ENCODE measurements at regions not wholly inside any gene's neighbourhood (a gene's known extent, or its start where the extent isn't known, plus 50 kb on each side); places are given as distances from the start of the nearest gene placed in this dataset.

GRCh38 chr3:140834266-140835037 is 107.2 kb upstream of the SLC25A36 start:
- TF ChIP-seq POLR2A (IDR thresholded peaks at IDR 0.05; ENCODE audit: low read depth, low read length): no peak
- TF ChIP-seq POLR2AphosphoS5 (IDR thresholded peaks at IDR 0.05; ENCODE audit: low read depth, low read length): no peak
